ENCODE measurements at regions not wholly inside any gene's neighbourhood (a gene's known extent, or its start where the extent isn't known, plus 50 kb on each side); places are given as distances from the start of the nearest gene placed in this dataset.

DNA sequence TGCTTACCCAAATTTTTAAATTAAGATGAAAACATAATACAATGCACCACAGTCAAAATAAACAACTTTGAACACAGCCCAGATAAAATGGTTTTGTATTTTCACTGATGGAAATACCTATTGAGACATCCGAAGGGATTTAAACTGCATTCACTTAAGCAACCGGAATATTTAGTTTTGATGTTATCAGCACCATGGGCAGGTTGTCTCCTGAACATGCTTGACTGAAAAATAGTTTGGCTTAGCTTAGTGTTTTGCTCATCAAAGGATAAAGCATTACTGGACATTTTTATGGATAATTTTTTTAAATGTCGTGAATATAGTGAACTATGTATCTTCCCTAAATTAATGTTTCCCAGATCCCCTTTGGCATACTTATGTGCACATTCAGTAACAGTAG, 177.5 kb downstream of the GJA1 start:
- Mint-ChIP-seq H3K36me3 (ENCODE audit: unreplicated experiment) (no peaks in the 10 kb centered on the region), H3K4me3 (ENCODE audit: unreplicated experiment) (no peak overlapping the region), H3K4me1 (ENCODE audit: unreplicated experiment) (peaks cover 3% of the 10 kb centered on the region), H3K27me3 (ENCODE audit: unreplicated experiment) (no peaks in the 10 kb centered on the region), H3K9me3 (ENCODE audit: unreplicated experiment) (peaks cover 6% of the 10 kb centered on the region), H3K27ac (ENCODE audit: unreplicated experiment) (no peak overlapping the region)
- TF ChIP-seq, protein P1, sequence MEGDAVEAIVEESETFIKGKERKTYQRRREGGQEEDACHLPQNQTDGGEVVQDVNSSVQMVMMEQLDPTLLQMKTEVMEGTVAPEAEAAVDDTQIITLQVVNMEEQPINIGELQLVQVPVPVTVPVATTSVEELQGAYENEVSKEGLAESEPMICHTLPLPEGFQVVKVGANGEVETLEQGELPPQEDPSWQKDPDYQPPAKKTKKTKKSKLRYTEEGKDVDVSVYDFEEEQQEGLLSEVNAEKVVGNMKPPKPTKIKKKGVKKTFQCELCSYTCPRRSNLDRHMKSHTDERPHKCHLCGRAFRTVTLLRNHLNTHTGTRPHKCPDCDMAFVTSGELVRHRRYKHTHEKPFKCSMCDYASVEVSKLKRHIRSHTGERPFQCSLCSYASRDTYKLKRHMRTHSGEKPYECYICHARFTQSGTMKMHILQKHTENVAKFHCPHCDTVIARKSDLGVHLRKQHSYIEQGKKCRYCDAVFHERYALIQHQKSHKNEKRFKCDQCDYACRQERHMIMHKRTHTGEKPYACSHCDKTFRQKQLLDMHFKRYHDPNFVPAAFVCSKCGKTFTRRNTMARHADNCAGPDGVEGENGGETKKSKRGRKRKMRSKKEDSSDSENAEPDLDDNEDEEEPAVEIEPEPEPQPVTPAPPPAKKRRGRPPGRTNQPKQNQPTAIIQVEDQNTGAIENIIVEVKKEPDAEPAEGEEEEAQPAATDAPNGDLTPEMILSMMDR (IDR thresholded peaks at IDR 0.05) = no peak
- no peak for DNase-seq (ENCODE audit: extremely low spot score, unreplicated experiment)

GRCh38 chr6:121614115-121614514, 178.7 kb downstream of the GJA1 start:
- peaks cover 3% of the 10 kb centered on the region for H3K4me1 Mint-ChIP-seq (ENCODE audit: unreplicated experiment)
- TF ChIP-seq, protein P1 (IDR thresholded peaks at IDR 0.05) = no peak
- H3K9me3 Mint-ChIP-seq (ENCODE audit: unreplicated experiment) = peaks cover 6% of the 10 kb centered on the region
- no peak overlapping the region for H3K27ac Mint-ChIP-seq (ENCODE audit: unreplicated experiment)
- H3K27me3 Mint-ChIP-seq (ENCODE audit: unreplicated experiment) = no peaks in the 10 kb centered on the region
- no peak overlapping the region for H3K4me3 Mint-ChIP-seq (ENCODE audit: unreplicated experiment)
- no peak for DNase-seq (ENCODE audit: extremely low spot score, unreplicated experiment)
- no peaks in the 10 kb centered on the region for H3K36me3 Mint-ChIP-seq (ENCODE audit: unreplicated experiment)

GRCh38 chr6:121615493-121615892, 180.0 kb downstream of the GJA1 start:
- no peak overlapping the region for H3K4me3 Mint-ChIP-seq (ENCODE audit: unreplicated experiment)
- H3K27ac Mint-ChIP-seq (ENCODE audit: unreplicated experiment) = no peak overlapping the region
- H3K9me3 Mint-ChIP-seq (ENCODE audit: unreplicated experiment) = peaks cover 6% of the 10 kb centered on the region
- DNase-seq (ENCODE audit: extremely low spot score, unreplicated experiment) = no peak
- H3K4me1 Mint-ChIP-seq (ENCODE audit: unreplicated experiment) = peaks cover 6% of the 10 kb centered on the region
- no peaks in the 10 kb centered on the region for H3K36me3 Mint-ChIP-seq (ENCODE audit: unreplicated experiment)
- TF ChIP-seq, protein P1 (IDR thresholded peaks at IDR 0.05) = peak; percentile 23
- no peaks in the 10 kb centered on the region for H3K27me3 Mint-ChIP-seq (ENCODE audit: unreplicated experiment)

DNA sequence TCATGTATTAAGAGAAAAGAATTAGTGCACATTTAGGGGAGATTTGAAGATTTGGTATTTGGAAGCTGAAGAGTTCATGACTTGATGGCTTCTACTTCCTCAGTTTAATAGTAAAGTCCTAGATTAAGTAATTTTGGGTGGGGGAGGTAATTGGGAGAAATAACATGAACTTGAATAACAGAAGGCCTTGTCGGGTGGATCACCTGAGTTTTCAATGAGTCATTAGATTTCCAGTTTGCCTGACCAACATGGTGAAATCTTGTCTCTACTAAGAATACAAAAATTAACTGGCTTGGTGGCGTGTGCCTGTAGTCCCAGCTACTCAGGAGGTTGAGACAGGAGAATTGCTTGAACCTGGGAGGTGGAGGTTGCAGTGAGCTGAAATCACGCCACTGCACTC, 181.0 kb downstream of the GJA1 start:
- H3K27me3 Mint-ChIP-seq (ENCODE audit: unreplicated experiment) = no peaks in the 10 kb centered on the region
- DNase-seq (ENCODE audit: extremely low spot score, unreplicated experiment) = no peak
- H3K27ac Mint-ChIP-seq (ENCODE audit: unreplicated experiment) = no peak overlapping the region
- H3K9me3 Mint-ChIP-seq (ENCODE audit: unreplicated experiment) = peaks cover 6% of the 10 kb centered on the region
- peaks cover 6% of the 10 kb centered on the region for H3K4me1 Mint-ChIP-seq (ENCODE audit: unreplicated experiment)
- H3K4me3 Mint-ChIP-seq (ENCODE audit: unreplicated experiment) = no peak overlapping the region
- H3K36me3 Mint-ChIP-seq (ENCODE audit: unreplicated experiment) = no peaks in the 10 kb centered on the region
- TF ChIP-seq, protein P1 (IDR thresholded peaks at IDR 0.05) = no peak

GRCh38 chr6:121617388-121617787, 181.9 kb downstream of the GJA1 start:
- Mint-ChIP-seq H3K4me3 (ENCODE audit: unreplicated experiment) (no peak overlapping the region), H3K27ac (ENCODE audit: unreplicated experiment) (no peak overlapping the region), H3K9me3 (ENCODE audit: unreplicated experiment) (peaks cover 6% of the 10 kb centered on the region), H3K36me3 (ENCODE audit: unreplicated experiment) (no peaks in the 10 kb centered on the region), H3K27me3 (ENCODE audit: unreplicated experiment) (no peaks in the 10 kb centered on the region), H3K4me1 (ENCODE audit: unreplicated experiment) (peaks cover 6% of the 10 kb centered on the region)
- no peak for DNase-seq (ENCODE audit: extremely low spot score, unreplicated experiment)
- TF ChIP-seq, protein P1 (IDR thresholded peaks at IDR 0.05) = no peak
